Stimulated activated CD8-positive, alpha-beta memory T cell treated with anti-CD3 and anti-CD28 coated beads, Interleukin-4, amount 100 ng/mL, for 1 hour (primary cell): ENCODE measurements at regions not wholly inside any gene's neighbourhood (a gene's known extent, or its start where the extent isn't known, plus 50 kb on each side); places are given as distances from the start of the nearest gene placed in this dataset.

Source experiments
- DNase-seq, 2 donors: peaks; one replicate each; pipeline ENCODE4 v3.0.0-alpha.2; 2020; ENCODE audit warnings: low read depth in 2 of 2, low spot score in 1 of 2

DNA sequence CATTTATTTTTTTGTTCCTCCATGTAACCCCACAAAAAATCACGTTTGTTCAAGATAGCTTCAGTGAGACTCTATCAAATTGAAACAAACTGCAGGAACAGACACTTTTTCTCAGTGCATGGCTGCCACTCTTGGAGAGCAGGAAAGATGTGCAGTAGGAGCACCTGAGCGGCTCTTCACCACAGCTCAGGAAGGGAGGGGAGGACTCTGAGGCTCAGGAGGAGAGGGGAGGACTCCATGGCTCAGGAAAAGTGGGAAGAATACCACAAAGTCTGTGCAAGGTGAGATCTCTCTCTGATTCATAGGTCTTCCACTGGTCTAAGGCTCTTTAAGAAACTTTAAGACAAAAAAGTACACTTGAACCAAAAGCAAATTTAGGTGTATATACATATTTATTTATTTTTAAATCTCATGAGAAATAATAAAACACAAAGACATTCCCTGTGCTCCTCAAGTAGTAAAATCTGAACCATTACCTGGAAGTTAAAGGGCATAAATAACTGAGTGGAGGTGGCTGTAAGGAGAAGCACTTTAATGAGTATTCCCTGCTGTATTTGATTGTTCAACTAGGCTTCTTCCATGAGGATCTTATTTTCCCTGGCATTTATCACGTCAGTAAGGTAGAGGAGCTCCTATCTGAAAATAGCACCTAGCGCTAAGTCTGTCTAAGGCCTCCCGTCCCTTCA is 69.2 kb upstream of the CCN6 start:
- DNase-seq = no peak

DNA sequence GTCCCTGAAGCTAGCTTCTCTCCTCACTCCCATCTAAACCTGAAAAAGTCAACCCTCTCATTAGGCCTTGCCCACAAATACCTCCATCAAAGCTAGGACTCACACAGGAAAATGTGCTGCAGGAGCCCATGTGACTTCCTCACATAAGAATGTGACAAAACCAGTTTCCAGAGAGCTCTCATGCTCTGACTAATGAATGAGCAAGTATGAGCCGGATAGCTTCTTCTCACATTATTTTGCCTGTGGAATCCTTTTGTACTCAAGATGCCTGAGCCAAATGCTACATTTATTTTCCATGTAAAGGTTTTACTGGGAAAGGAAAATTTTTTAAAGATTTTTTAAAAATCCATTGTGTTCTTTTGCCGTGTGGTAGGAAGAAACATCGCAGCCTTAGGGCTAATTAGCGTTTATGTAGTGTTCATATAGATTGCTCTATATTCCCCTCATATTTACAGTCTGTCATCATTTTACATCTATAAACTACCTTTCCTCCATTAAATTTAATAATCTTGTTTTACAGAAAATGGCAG is 68.6 kb upstream of the CCN6 start:
- no peak for DNase-seq

DNA sequence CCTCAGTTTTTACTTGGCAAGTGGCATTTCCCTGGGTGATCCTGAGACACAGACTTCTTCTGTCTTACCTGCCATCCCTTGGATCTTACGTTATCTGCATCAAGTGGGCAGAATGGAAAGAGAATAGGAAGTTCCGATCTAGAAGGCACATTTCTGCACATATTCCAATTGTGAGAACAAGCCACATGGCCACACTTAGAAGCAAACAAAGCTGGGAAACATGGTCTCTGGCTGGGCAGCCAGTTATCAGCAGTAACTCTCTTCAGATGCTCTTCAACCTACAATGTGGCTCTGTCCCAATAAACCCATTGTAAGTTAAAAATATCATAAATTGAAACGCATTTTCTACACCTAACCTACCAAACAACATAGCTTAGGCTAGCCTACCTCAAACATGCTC is 67.3 kb upstream of the CCN6 start:
- DNase-seq = no peak

DNA sequence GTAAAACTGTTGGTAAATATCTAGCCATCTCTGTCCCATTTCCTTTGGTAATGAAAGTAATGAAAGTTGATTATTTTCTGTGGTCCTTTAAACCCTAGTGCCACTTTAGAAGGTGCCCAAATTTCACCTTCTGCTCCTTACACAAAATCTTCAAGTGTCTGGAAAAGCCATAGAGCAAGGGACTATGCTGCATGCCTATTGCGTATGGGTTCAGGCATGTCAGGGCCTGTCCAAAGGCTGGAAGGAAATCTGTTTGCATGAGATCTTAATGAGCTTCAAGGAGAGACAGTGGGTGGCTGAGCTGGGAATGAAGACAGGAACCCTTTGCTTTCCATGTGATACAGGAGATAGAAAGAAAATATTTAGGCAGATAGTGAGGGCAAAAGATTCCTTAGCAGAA is 66.6 kb upstream of the CCN6 start:
- no peak for DNase-seq

DNA sequence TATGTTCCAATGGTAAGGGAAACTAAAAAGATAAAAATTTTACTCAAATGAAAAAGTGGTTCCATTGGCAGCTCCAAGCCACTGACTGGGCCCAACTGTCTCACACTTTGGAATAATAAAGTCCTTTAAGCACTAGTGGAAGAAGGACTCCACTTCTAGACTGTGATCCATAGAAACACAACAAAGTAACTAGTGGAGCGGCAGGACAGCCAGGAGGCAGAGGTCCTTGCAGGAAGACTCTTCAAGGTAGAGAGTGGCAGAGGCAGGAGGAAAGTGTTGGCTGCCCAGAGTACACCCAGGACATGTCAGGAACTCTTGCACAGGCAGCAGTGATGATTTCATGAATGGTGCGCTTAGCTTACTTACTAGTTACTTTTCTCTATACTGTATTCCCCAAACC is 65.0 kb upstream of the CCN6 start:
- DNase-seq = no peak

DNA sequence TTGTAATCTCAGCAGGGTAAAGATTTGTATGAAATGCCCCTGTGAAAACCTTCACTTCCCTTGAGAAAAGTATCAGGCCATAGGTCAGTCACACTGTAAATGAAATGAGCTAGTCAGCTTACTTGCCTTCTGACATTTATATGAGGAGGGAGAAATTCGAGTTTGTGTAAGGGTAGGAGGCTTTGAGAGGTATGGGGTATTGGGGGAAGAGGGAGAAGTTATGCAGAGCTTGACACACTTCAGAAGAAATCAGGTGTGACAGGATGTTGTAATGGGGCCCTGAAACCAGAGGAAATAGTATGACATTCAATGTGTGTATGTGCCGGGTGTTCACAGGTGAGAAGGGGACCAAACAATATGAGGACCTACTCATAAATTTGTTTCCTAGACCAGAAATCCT is 64.2 kb upstream of the CCN6 start:
- DNase-seq = no peak

DNA sequence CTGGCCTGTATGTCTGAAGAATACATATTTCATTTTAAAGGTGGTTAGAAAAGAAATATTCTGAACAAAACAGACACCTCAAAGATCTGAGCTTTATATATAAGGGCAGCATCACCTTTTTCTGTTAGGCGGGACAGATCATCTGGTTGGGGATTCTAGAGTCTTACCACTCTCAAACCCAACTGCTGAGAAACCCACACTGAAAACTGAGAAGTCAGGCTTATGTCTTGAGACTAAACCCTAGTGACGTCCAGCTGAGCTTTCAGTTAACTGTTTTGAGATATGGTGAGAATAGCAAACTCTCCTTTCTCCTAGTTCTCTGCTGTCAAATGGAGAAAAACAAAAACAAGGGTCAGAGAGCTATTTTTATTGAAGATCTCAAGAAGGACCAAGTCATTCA is 63.7 kb upstream of the CCN6 start:
- no peak for DNase-seq

DNA sequence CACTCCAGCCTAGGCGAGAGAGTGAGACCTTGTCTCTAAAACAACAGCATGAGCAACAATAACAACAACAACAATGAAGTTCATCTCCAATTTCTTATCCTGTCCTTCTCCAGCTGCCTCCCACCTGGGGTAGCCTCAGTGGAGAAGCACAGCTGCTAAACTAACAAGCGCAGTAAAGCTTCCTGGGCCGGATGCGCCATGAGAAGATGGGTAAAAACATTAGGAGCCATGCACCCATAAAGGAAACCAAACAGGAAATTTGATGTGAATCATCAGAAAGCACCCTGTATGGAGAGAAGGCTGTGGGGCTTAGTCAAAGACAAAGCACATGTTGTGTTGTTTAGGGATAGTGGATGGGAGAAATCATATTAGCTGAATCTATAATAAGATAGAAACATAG is 61.1 kb upstream of the CCN6 start:
- no peak for DNase-seq

DNA sequence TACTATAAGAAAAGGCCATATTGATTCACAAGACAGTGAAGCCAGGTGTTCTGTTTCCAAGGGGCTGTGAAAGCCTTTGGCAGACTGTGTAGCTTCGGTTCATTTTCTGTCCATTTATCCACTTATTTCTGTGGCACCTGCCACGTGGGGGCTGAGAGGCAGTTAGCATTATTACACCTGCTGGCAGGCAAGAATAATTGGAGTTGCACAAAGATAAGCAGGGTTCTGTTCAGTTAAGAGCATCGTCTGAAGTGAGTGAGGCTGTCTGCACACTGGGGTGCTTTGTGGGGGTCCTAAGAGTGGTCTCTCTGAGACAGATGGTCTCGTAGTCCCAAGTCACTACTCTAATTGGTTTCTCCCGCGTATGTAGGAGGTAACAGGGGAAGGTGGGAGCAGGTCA is 60.6 kb upstream of the CCN6 start:
- DNase-seq = no peak

DNA sequence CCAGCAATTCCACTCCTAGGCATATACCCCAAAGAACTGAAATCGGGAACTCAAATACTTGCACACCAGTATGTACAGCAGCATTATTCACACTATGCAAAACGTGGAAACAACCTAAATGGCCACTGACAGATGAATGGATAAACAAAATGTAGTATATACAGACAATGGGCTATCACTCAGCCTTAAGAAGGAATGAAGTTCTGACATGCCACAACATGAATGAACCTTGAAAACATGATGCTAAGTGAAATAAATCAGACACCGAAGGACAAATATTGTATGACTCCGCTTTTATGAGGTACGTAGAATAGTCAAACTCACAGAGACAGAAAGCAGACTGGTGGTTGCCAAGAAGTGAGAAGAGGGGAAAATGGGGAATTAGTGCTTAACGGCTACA is 59.1 kb upstream of the CCN6 start:
- no peak for DNase-seq

DNA sequence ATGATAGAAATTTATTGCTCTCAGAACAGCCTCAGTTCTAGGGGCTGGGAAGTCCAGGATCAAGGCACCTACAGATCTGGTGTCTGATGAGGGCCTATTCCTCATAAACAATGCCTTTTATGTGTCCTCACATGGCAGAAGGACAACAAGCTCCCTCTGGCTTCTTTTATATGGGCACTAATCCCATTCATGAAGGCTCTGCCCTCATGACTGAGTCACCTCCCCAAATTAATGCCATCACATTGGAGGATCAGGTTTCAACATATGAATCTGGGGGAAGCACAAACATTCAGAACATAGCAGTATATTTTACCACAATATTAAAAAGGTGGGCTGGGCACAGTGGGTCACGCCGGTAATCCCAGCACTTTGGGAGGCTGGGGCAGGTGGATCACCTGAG is 58.5 kb upstream of the CCN6 start:
- DNase-seq = no peak

DNA sequence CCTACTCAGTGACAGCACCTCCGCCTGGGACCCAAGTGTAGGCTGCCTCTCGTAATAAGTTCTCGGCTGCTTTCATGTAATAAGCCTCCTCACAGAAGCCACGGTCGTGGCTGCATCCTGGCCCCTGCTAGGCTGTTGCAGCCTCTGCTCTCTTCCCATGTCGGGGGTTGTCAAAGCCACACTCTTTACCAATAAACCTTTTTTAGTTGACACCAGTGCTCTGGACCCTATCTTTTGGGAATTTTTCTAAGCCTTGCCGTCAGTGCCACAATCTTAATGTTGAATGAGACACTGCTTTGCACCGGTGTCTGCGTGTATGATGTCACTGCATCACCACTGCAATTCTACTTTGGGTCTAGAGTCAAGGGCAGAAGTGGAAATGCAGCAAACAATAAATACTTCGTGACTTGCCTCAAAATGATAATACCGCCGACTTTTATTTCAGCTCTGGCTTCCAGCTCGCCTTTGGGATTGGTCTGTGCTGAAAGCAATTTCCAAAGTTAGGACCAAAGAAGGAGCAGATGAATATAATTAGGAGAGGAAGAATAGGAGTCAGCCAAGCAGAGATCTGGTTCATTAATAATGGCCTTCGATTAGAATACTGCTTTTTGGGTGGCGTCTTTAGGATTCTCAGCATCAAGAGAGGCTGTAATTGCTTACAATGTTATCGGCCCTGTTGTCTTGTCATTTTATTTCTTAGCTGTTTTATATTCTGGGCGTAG is 57.6 kb upstream of the CCN6 start:
- no peak for DNase-seq

DNA sequence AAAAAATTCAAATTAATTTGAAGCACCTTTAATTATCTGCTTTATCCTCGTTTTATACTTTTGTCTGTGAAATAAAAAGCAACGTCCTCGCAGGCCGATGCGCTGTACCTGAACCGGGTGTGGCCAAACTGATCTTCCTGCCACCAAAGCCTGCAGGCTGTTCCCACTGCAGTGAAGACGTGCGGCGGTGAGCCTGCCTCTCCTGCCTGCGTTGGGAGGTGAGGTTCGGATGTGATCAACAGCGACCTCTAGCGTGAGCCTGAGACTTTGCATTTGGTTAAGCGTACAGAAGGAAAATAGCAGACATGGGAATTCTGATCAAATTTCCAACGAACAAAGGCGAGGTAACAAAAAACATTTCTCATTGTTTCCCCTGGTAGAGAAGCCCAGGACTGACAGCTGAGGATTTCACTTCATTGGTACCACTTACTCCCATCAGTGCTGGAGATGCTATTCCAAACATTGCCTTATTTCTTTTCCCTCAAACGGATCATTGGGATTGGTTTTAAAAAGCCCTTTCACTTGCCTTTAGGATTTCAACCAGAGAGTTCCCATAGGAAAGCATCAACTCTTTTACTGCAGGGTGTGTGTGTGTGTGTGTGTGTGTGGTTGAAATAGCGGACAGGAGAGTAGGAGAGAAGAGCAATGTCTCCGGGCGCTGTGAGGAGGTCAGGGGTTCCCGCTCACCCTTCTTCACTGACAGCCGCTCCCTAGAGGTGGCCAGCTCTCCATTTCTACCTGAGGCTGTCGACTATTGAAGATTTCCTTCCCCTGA is 56.6 kb upstream of the CCN6 start:
- peak; percentile 54 to 68 for DNase-seq

DNA sequence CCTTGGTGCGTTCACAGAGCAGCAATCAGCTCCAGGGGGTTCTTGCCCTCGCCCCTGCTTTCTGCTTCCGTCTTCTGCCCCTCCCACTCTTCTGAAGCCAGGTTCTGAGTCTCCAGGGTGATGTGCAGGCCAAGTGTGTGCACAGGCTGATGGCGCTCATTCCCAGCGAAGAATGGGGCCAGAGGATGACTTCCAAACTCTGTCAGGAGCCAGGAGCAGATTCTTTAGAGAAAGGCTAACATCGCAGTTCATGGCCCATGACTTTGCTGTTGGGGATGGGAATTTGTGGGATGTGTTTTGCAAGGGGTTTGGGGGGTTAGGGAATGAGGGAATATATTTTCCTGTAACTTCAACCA is 56.1 kb upstream of the CCN6 start:
- no peak for DNase-seq

DNA sequence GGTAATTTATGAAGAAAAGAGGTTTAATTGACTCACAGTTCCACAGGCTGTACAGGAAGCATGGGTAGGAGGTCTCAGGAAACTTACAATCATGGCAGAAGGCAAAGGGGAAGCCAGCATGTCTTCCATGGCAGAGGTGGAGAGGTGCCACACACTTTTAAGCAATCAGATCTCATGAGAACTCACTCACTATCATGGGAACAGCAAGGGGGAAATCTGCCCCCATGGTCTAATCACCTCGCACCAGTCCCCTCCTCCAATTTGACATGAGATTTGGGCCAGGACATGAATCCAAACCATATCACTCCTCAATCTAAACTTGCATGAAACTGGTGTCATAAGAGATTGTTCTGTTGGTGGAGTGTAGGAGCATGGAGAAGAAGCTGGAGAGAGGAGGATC is 51.6 kb upstream of the CCN6 start:
- no peak for DNase-seq
